ENCODE measurements at regions not wholly inside any gene's neighbourhood (a gene's known extent, or its start where the extent isn't known, plus 50 kb on each side); places are given as distances from the start of the nearest gene placed in this dataset.

- no peak overlapping the region for H3K4me2 ChIP-seq (ENCODE audit: low read depth, low read length)
- H3K9ac ChIP-seq (ENCODE audit: insufficient read depth, low read depth, low read length): no peak overlapping the region
- 0% methylated on average over 2 of the region's 2 CpGs for WGBS (ENCODE audit: low lambda C conversion rate)
- ATAC-seq: no peak
- no peak for FAIRE-seq
- H3K27ac ChIP-seq (ENCODE audit: extremely low read length, insufficient read depth, low read length): no peak overlapping the region
- ChIA-PET POLR2A (no interaction called here), CTCF (ENCODE audit: low intra/inter-chr PET ratio, low total read pairs) (no interaction called here)
- no peaks in the 10 kb centered on the region for H3K4me1 ChIP-seq (ENCODE audit: insufficient read depth, low read length)
- no peaks in the 10 kb centered on the region for H3K79me2 ChIP-seq (ENCODE audit: insufficient read depth, low read length)
- H3K27me3 ChIP-seq (ENCODE audit: control insufficient read depth in 1 of 2, insufficient read depth in 2 of 2, low read length in 2 of 2): no peaks in the 10 kb centered on the region
- in situ Hi-C loops (cut with HindIII; ENCODE audit: extremely low pct_ligation_motif_present, low pct_unique_long_range_greater_than_20kb) (no loop called here), intact Hi-C loops (cut with micrococcal nuclease; ENCODE audit: unreplicated experiment) (no loop called here)
- no peak overlapping the region for H3K4me3 ChIP-seq (replicated peaks in 1 of 3; ENCODE audit: insufficient read depth in 1 of 3, low read depth in 2 of 3, low read length in 3 of 3)
- H3K36me3 ChIP-seq (replicated peaks in 1 of 2; ENCODE audit: control insufficient read depth in 1 of 2, insufficient read depth in 2 of 2, low read length in 2 of 2): no peaks in the 10 kb centered on the region
- H2AFZ ChIP-seq (ENCODE audit: low read length): no peak overlapping the region
- no TSS peak for BruUV-seq (replicated peaks)
- H4K20me1 ChIP-seq (ENCODE audit: insufficient read depth, low read length): no peaks in the 10 kb centered on the region
- H3K9me3 ChIP-seq (ENCODE audit: low read length): no peaks in the 10 kb centered on the region
- DNase-seq (ENCODE audit: low spot score): no peak
- TF ChIP-seq RFXAP (CRISPR knock-in tag; IDR thresholded peaks at IDR 0.05; ENCODE audit: borderline replicate concordance): no peak
- no peak for TF ChIP-seq RBM39 (IDR thresholded peaks at IDR 0.05; ENCODE audit: low read depth, low read length, poor library complexity, severe bottlenecking)
- TF ChIP-seq ZBTB2 (CRISPR knock-in tag; IDR thresholded peaks at IDR 0.05; ENCODE audit: low read depth): no peak
- TF ChIP-seq SMAD1 (CRISPR knock-in tag; IDR thresholded peaks at IDR 0.05; ENCODE audit: borderline replicate concordance, low read depth): no peak
- no peak for TF ChIP-seq ZNF367 (CRISPR knock-in tag; IDR thresholded peaks at IDR 0.05; ENCODE audit: borderline replicate concordance)
- no peak for TF ChIP-seq ZNF770 (CRISPR knock-in tag; IDR thresholded peaks at IDR 0.05)
- no peak for TF ChIP-seq TERF1 (CRISPR knock-in tag; IDR thresholded peaks at IDR 0.05)
- TF ChIP-seq BRD4 (CRISPR knock-in tag; IDR thresholded peaks at IDR 0.05): no peak
- TF ChIP-seq KLF9 (CRISPR knock-in tag; IDR thresholded peaks at IDR 0.05; ENCODE audit: low read depth): no peak
- TF ChIP-seq NFYC (CRISPR knock-in tag; IDR thresholded peaks at IDR 0.05): no peak
- TF ChIP-seq NCOA5 (CRISPR knock-in tag; IDR thresholded peaks at IDR 0.05): no peak
- TF ChIP-seq ZKSCAN8 (CRISPR knock-in tag; IDR thresholded peaks at IDR 0.05; ENCODE audit: borderline replicate concordance): no peak
- no peak for TF ChIP-seq ZSCAN29 (CRISPR knock-in tag; conservative IDR thresholded peaks at IDR 0.05)
- TF ChIP-seq ZNF543 (CRISPR knock-in tag; IDR thresholded peaks at IDR 0.05): no peak
- no peak for TF ChIP-seq TBX2 (CRISPR knock-in tag; IDR thresholded peaks at IDR 0.05; ENCODE audit: borderline replicate concordance)
- no peak for TF ChIP-seq TIGD3 (CRISPR knock-in tag; IDR thresholded peaks at IDR 0.05; ENCODE audit: borderline replicate concordance)
- no peak for TF ChIP-seq CEBPZ (IDR thresholded peaks at IDR 0.05; ENCODE audit: low read length)
These were observed 55.7 kb upstream of the GRM7 start for GRCh38 chr3:6805236-6805635.
